ENCODE measurements at regions not wholly inside any gene's neighbourhood (a gene's known extent, or its start where the extent isn't known, plus 50 kb on each side); places are given as distances from the start of the nearest gene placed in this dataset.

DNA sequence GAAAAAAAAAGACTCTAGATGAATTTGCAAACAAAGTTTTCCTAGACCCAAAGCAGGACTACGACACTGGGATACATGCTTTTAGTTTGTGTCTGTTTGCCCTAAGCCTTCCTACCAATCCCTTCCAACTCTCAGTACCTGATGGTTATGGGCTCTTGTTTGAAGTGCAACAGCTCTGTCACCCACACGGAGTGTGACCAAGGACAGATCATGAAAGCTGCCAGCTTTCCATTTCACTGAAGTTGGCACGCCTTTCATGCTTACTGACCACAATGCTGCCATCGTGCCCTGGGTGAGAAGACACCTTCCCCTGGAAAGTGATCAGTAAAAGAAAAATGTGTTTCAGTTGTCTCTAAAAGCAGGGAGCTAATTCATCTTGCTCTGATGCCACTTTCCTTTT is 312.5 kb upstream of the PTBP2 start:
- no peaks in the 10 kb centered on the region for H3K27me3 Mint-ChIP-seq (ENCODE audit: low read depth, unreplicated experiment)
- FAIRE-seq = no peak
- H3K4me1 Mint-ChIP-seq (ENCODE audit: low read depth, unreplicated experiment) = peaks cover 3% of the 10 kb centered on the region
- Histone ChIP-seq H3K27me3 (ENCODE audit: insufficient read depth, low read length) (no peaks in the 10 kb centered on the region), H3K4me2 (ENCODE audit: low read length) (no peak overlapping the region), H4K20me1 (ENCODE audit: insufficient read depth, low read length) (no peaks in the 10 kb centered on the region), H3K27ac (ENCODE audit: low read depth, low read length) (no peak overlapping the region), H3K9ac (ENCODE audit: low read length) (no peak overlapping the region), H3K4me1 (ENCODE audit: insufficient read depth, low read length) (no peaks in the 10 kb centered on the region), H3K79me2 (ENCODE audit: insufficient read depth, low read length) (no peaks in the 10 kb centered on the region), H3K36me3 (ENCODE audit: insufficient read depth, low read length) (no peaks in the 10 kb centered on the region), H3K4me3 (ENCODE audit: insufficient read depth, low read depth, low read length) (no peak overlapping the region), H3K9me3 (ENCODE audit: insufficient read depth, low read depth, low read length) (no peaks in the 10 kb centered on the region), H2AFZ (ENCODE audit: low read depth, low read length) (no peak overlapping the region)
- no peak for DNase-seq (ENCODE audit: low read depth)
- no peaks in the 10 kb centered on the region for H3K36me3 Mint-ChIP-seq (ENCODE audit: low read depth, unreplicated experiment)
- H3K27ac Mint-ChIP-seq (ENCODE audit: unreplicated experiment) = no peak overlapping the region
- no peak for TF ChIP-seq EZH2 (IDR thresholded peaks at IDR 0.05; ENCODE audit: insufficient read depth, low read length)
- TF ChIP-seq, protein P1, sequence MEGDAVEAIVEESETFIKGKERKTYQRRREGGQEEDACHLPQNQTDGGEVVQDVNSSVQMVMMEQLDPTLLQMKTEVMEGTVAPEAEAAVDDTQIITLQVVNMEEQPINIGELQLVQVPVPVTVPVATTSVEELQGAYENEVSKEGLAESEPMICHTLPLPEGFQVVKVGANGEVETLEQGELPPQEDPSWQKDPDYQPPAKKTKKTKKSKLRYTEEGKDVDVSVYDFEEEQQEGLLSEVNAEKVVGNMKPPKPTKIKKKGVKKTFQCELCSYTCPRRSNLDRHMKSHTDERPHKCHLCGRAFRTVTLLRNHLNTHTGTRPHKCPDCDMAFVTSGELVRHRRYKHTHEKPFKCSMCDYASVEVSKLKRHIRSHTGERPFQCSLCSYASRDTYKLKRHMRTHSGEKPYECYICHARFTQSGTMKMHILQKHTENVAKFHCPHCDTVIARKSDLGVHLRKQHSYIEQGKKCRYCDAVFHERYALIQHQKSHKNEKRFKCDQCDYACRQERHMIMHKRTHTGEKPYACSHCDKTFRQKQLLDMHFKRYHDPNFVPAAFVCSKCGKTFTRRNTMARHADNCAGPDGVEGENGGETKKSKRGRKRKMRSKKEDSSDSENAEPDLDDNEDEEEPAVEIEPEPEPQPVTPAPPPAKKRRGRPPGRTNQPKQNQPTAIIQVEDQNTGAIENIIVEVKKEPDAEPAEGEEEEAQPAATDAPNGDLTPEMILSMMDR (IDR thresholded peaks at IDR 0.05; ENCODE audit: insufficient read depth, low read depth, low read length) = no peak
- H3K9me3 Mint-ChIP-seq (ENCODE audit: unreplicated experiment) = peaks cover 2% of the 10 kb centered on the region
- no peak overlapping the region for H3K4me3 Mint-ChIP-seq (ENCODE audit: unreplicated experiment)

DNA sequence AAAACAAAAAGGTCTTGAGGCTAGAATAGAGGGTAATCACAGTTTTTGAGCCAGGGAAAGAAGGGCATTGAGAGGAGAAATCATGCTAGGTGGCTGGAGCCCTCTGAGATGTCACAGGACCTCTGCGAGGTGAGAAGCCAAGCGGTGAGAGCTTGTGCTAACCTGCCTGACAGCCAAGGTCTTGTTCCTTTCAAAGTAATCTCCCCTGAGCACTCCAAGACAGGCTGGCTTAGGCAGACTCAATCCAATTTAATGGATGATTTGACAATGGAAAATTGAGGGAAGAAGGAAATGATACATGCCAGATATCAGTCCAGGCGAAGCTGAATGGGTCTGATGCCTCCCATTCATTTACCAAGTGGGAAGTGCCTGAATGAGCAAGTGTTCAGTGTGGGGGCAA is 311.9 kb upstream of the PTBP2 start:
- Mint-ChIP-seq H3K4me3 (ENCODE audit: unreplicated experiment) (no peak overlapping the region), H3K27ac (ENCODE audit: unreplicated experiment) (no peak overlapping the region), H3K4me1 (ENCODE audit: low read depth, unreplicated experiment) (peaks cover 3% of the 10 kb centered on the region), H3K9me3 (ENCODE audit: unreplicated experiment) (peaks cover 2% of the 10 kb centered on the region), H3K27me3 (ENCODE audit: low read depth, unreplicated experiment) (no peaks in the 10 kb centered on the region), H3K36me3 (ENCODE audit: low read depth, unreplicated experiment) (no peaks in the 10 kb centered on the region)
- Histone ChIP-seq H3K9me3 (ENCODE audit: insufficient read depth, low read depth, low read length) (no peaks in the 10 kb centered on the region), H3K27me3 (ENCODE audit: insufficient read depth, low read length) (no peaks in the 10 kb centered on the region), H3K79me2 (ENCODE audit: insufficient read depth, low read length) (no peaks in the 10 kb centered on the region), H3K4me1 (ENCODE audit: insufficient read depth, low read length) (no peaks in the 10 kb centered on the region), H2AFZ (ENCODE audit: low read depth, low read length) (no peak overlapping the region), H3K9ac (ENCODE audit: low read length) (no peak overlapping the region), H3K36me3 (ENCODE audit: insufficient read depth, low read length) (no peaks in the 10 kb centered on the region), H3K4me3 (ENCODE audit: insufficient read depth, low read depth, low read length) (no peak overlapping the region), H3K4me2 (ENCODE audit: low read length) (no peak overlapping the region), H4K20me1 (ENCODE audit: insufficient read depth, low read length) (no peaks in the 10 kb centered on the region), H3K27ac (ENCODE audit: low read depth, low read length) (no peak overlapping the region)
- no peak for FAIRE-seq
- TF ChIP-seq EZH2 (IDR thresholded peaks at IDR 0.05; ENCODE audit: insufficient read depth, low read length) = no peak
- TF ChIP-seq, protein P1 (IDR thresholded peaks at IDR 0.05; ENCODE audit: insufficient read depth, low read depth, low read length) = no peak
- no peak for DNase-seq (ENCODE audit: low read depth)

DNA sequence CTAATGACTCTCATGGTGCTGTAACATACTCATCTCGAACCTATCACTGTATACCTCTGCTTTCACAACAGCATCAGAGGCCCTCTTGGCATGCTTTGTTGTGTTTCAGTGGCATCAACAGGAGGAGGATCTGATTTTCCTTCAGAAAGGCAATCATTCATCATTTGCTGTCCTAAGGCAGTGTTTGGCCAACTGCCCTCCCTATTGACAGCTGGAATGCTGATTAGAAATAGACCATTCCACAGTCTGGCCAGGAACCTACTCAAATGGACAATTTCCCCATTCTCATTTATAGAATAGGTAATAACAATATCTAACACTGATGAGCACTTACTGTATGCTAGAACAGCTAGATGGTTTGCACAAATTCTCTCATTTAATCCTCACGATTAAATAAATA is 310.6 kb upstream of the PTBP2 start:
- no peak for DNase-seq (ENCODE audit: low read depth)
- Histone ChIP-seq H3K79me2 (ENCODE audit: insufficient read depth, low read length) (no peaks in the 10 kb centered on the region), H3K4me1 (ENCODE audit: insufficient read depth, low read length) (no peaks in the 10 kb centered on the region), H3K4me2 (ENCODE audit: low read length) (no peak overlapping the region), H3K27ac (ENCODE audit: low read depth, low read length) (no peak overlapping the region), H2AFZ (ENCODE audit: low read depth, low read length) (no peak overlapping the region), H3K9me3 (ENCODE audit: insufficient read depth, low read depth, low read length) (no peaks in the 10 kb centered on the region), H3K36me3 (ENCODE audit: insufficient read depth, low read length) (no peaks in the 10 kb centered on the region), H3K4me3 (ENCODE audit: insufficient read depth, low read depth, low read length) (no peak overlapping the region), H3K9ac (ENCODE audit: low read length) (no peak overlapping the region), H3K27me3 (ENCODE audit: insufficient read depth, low read length) (no peaks in the 10 kb centered on the region), H4K20me1 (ENCODE audit: insufficient read depth, low read length) (no peaks in the 10 kb centered on the region)
- H3K27ac Mint-ChIP-seq (ENCODE audit: unreplicated experiment) = no peak overlapping the region
- no peaks in the 10 kb centered on the region for H3K36me3 Mint-ChIP-seq (ENCODE audit: low read depth, unreplicated experiment)
- no peak for TF ChIP-seq EZH2 (IDR thresholded peaks at IDR 0.05; ENCODE audit: insufficient read depth, low read length)
- TF ChIP-seq, protein P1 (IDR thresholded peaks at IDR 0.05; ENCODE audit: insufficient read depth, low read depth, low read length) = no peak
- no peak for FAIRE-seq
- H3K4me1 Mint-ChIP-seq (ENCODE audit: low read depth, unreplicated experiment) = peaks cover 4% of the 10 kb centered on the region
- peaks cover 2% of the 10 kb centered on the region for H3K9me3 Mint-ChIP-seq (ENCODE audit: unreplicated experiment)
- H3K4me3 Mint-ChIP-seq (ENCODE audit: unreplicated experiment) = no peak overlapping the region
- H3K27me3 Mint-ChIP-seq (ENCODE audit: low read depth, unreplicated experiment) = no peaks in the 10 kb centered on the region

Measured in astrocyte (in vitro differentiated cells and primary cell).